ENCODE measurements at regions not wholly inside any gene's neighbourhood (a gene's known extent, or its start where the extent isn't known, plus 50 kb on each side); places are given as distances from the start of the nearest gene placed in this dataset.

GRCh38 chr2:128560718-128561117 is 242.1 kb upstream of the HS6ST1 start:
- TF ChIP-seq CTCF (conservative IDR thresholded peaks at IDR 0.05) (no peak), EZH2 (IDR thresholded peaks at IDR 0.05; ENCODE audit: low read depth) (no peak)
